Non-pigmented ciliary epithelial cell (primary cell): ENCODE measurements at regions not wholly inside any gene's neighbourhood (a gene's known extent, or its start where the extent isn't known, plus 50 kb on each side); places are given as distances from the start of the nearest gene placed in this dataset.

Experiments used
- DNase-seq: peaks from one replicate; pipeline ENCODE4 v3.0.0-alpha.2; 2010; ENCODE audit warnings: low read depth

- no peak for DNase-seq
Observed at GRCh38 chr12:30507576-30507975, 188.1 kb downstream of the IPO8 start.

- no peak for DNase-seq
Observed at GRCh38 chr12:30506411-30506810, 189.3 kb downstream of the IPO8 start.

GRCh38 chr12:30501718-30502117, 194.0 kb downstream of the IPO8 start:
- no peak for DNase-seq

GRCh38 chr12:30500532-30500931, 195.1 kb downstream of the IPO8 start:
- DNase-seq, result no peak

GRCh38 chr12:30485230-30485890, 210.3 kb downstream of the IPO8 start:
- no peak for DNase-seq

DNA sequence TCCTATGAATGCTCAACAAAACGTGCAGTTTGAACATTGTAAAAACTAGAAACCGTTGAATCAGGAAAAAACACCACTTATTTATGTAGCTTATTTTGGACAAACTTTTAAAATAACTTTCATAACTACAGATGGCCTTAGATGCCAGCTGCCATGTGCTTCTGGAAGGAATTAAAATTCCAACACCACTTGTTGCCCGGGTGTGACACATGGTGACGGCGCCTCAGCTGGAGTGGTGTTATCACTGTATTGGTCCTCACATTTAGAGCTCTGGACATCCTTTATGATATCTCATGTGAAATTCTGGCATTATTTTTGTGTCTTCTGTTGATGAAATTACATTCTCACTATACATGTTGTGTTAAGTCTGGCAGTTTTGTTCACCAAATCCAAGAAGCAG, 211.0 kb downstream of the IPO8 start:
- DNase-seq, result no peak

DNA sequence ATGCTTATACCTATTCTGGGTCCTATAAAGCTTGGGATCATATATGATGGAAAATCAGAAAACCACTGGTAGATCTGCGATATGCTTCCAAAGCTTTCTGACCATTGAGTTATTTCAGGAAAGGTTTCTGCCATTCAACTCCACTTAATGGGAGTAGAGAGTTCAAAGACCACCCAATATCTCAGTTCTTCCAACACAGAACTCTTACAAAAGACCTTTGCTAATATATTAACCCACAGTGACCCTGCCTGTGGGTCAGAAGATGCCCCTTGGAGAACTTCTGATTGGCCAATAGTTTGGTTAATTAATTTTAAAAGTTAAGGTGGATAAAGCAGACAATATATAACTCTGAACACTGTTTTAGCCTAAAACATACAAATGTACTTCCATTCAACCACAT, 213.0 kb downstream of the IPO8 start:
- no peak for DNase-seq

DNA sequence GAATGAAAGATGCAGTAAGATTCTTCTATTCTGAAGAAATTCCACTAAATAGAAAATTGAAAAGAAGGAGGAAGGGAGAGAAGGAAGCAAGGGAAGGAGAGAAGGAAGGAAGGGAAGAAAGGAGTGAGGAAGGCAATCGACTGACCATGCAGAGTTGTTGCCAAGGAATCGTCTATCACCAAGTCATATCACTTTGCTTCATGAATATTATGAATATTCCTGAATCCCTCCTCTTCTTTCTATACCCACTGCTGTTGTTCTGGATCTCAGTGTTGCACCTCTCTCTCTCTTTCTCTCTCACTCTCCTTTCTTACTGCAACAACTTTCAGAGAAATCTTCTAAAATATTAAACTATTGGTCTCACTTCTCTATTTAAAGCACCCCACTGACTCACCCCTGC, 222.4 kb downstream of the IPO8 start:
- no peak for DNase-seq

GRCh38 chr12:30466093-30466585, 229.5 kb downstream of the IPO8 start:
- DNase-seq, result no peak

- no peak for DNase-seq
Observed at GRCh38 chr12:30463636-30464035, 232.0 kb downstream of the IPO8 start.

- DNase-seq, result no peak
Observed at GRCh38 chr12:30462249-30462648, 233.4 kb downstream of the IPO8 start.

DNA sequence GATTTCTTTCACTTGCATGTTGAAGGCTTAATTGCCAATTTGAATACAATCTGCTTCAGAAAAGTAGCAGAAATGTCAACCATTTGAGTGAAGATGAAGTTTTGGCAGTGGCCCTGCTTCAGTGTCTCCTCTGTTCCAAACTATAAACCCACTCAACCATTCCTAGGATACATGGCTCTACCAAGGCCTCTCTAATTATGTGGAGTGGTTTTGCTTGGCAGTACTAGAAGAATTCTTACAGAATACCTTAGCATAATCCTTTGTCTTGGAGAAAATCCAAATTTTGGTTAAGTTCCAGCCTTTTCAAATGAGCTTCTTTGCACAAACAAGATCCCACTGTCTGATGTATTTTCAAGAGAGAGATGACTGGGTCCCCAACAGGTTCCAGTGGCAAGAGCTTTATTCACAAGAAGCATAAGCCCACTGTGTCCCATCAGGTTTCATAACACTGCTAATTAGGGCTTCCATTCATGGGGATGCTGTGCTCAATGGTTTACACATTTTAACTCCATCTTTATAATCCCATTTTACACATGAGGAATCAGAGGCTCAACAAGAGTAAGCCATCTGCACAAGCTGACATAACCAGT, 234.5 kb downstream of the IPO8 start:
- DNase-seq, result no peak

DNA sequence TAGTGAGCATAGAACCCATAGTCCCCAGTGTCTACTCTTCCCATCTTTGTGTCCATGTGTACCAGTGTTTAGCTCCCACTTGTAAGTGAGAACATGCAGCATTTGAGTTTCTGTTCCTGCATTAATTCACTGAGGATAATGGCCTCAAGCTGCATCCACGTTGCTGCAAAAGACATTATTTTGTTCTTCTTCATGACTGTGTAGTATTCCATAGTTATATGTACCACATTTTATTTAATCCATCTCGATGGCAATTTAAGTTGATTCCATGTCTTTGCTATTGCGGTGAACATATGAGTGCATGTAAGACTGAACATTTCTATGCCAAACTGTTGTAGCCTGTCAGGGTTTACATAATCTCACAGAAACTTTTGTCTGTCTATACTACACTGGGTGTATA, 237.2 kb downstream of the IPO8 start:
- no peak for DNase-seq

GRCh38 chr12:30457621-30458289, 237.9 kb downstream of the IPO8 start:
- DNase-seq, result peak; percentile 75

DNA sequence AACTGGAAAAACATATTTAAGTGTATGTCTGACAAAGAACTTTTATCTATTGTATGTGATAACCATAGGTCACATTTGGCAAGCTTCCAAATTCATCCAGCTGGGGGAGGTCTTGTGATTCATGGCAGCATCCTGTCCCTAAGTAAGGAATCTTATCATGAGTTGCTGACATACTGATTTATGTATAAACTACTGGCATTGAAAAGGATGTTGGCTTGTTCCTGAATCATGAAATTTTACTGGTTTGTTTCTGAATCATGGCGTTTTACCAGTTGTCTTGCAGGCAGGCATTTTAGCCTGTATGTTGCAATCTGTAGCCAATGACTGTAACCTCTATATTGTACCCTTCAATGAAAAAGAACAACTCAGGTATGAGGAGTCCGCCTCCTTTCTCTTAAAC, 244.8 kb downstream of the IPO8 start:
- DNase-seq, result no peak

GRCh38 chr12:30450226-30450625, 245.4 kb downstream of the IPO8 start:
- DNase-seq, result no peak

DNA sequence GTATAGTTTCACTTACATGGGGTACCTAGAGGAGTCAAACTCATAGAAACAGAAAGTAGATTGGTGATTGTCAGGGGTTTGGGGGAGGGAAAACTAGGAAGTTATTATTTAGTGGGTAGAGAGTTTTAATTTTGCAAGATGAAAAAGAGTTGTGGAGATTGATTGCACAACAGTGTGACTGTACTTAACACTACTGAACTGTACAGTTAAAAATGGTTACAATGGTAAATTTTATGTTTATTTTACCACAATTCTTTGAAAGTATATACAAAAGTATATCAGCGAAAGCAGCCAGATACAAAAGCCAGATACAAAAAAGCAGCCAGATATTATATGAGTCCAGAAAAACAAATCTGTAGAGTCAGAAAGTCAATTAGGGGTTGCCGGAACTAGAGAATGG, 247.6 kb downstream of the IPO8 start:
- no peak for DNase-seq

DNA sequence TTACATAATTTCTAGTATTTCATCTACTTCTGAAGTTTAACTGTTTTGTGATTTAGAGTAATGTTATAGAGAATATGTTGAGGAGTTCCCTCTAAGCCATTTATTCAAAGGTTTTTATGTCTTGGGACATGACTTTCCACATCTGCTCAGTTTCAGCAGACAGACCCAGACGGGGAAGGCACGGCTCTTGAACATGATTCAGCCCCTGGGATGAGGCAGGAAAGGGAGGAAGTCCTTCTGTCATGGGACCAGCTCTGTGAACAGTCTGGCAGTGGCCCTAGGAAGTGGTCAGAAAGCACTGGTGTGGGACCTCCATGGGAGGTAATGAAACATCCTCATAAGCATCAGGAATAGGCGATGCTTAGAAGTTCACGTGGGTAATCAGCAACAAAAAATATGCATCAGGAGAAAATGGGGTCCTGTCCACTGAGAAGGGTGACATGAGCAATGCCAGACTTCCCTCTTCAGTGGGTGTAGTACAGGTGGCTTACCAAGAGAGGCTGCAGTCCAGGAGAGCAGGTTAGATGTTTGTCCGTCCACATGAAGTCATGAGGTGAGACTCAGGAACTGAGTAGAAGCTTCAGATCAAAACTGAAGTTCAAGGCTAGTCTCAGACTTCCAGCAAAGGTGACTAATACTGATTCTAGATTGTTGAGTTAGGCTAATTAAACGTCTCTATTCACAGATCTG, 248.5 kb downstream of the IPO8 start:
- DNase-seq, result no peak

GRCh38 chr12:30442461-30442860, 253.2 kb downstream of the IPO8 start:
- no peak for DNase-seq

DNA sequence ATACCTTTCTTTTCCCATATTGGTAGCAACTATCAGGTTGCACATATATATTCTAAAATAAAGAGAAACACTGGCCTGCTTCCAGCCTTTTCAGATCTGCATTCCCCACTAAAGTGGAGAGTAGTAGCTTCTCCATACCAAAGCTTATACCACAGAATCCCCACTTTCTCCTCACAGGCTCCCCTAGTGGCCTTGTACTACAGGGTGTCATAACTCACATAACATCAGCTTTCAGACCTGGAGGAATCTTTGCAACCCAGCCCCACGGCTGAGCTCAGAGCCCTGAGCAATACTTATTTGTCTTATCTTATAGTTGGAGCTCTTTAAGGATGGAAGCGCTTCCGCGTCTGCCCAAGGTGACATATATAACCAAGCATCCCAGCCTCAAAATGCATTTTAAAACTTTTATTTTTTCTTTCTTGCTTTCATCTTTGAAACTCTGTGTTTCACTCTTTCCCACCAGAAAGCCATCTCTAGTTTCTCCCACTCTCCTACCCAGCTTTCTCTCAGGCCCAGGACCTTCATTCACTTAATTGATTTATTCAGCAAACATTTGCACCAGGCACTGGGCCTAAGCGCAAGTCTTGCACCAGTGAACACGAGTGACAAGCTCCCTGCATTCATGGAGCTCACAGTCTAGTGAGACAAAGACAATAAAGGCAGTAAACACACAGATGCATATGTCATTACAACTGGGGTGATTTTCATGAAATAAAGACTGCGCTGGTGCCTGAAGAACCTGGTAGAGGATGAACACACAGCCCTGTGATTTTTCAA, 254.7 kb downstream of the IPO8 start:
- no peak for DNase-seq

DNA sequence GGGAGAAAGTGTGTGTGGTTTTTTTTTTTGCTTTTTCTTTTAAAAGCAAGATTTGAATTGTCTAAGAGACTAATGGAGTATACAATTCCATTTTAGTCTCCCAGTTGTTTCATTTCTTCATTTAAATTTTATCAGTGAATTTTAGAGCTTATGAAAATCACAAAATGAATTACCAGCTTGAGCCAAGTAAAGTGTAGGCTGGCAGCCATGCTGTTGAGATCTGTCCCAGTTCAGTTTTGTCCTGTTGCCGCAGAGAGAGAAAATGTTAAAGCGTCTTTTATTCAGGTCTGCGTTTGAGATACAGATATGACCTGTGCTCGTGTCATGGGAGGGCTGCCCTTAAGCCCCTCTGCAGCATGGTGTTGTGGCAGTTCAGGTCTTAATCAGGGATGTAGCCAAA, 256.5 kb downstream of the IPO8 start:
- DNase-seq, result no peak

GRCh38 chr12:30438601-30439041, 257.0 kb downstream of the IPO8 start:
- DNase-seq, result no peak
